ENCODE measurements at regions not wholly inside any gene's neighbourhood (a gene's known extent, or its start where the extent isn't known, plus 50 kb on each side); places are given as distances from the start of the nearest gene placed in this dataset.

GRCh38 chr3:74119221-74119620 lies 494.5 kb upstream of the PDZRN3 start:
- Histone ChIP-seq H3K36me3 (ENCODE audit: insufficient read depth, low read length) (no peaks in the 10 kb centered on the region), H3K4me1 (ENCODE audit: insufficient read depth, low read length) (peaks cover 12% of the 10 kb centered on the region), H3K9me3 (ENCODE audit: low read length) (no peaks in the 10 kb centered on the region), H3K4me3 (ENCODE audit: low read length) (no peak overlapping the region), H3K27me3 (ENCODE audit: insufficient read depth, low read length) (no peaks in the 10 kb centered on the region), H2AFZ (ENCODE audit: low read depth, low read length) (no peak overlapping the region)

GRCh38 chr3:74115906-74116305 lies 491.2 kb upstream of the PDZRN3 start:
- no peaks in the 10 kb centered on the region for H3K27me3 ChIP-seq (ENCODE audit: insufficient read depth, low read length)
- H3K36me3 ChIP-seq (ENCODE audit: insufficient read depth, low read length): no peaks in the 10 kb centered on the region
- no peaks in the 10 kb centered on the region for H3K9me3 ChIP-seq (ENCODE audit: low read length)
- no peak overlapping the region for H2AFZ ChIP-seq (ENCODE audit: low read depth, low read length)
- H3K4me1 ChIP-seq (ENCODE audit: insufficient read depth, low read length): peaks cover 12% of the 10 kb centered on the region
- no peak overlapping the region for H3K4me3 ChIP-seq (ENCODE audit: low read length)

- no peaks in the 10 kb centered on the region for H3K36me3 ChIP-seq (ENCODE audit: insufficient read depth, low read length)
- no peaks in the 10 kb centered on the region for H3K4me1 ChIP-seq (ENCODE audit: insufficient read depth, low read length)
- no peaks in the 10 kb centered on the region for H3K9me3 ChIP-seq (ENCODE audit: low read length)
- no peak overlapping the region for H2AFZ ChIP-seq (ENCODE audit: low read depth, low read length)
- H3K4me3 ChIP-seq (ENCODE audit: low read length): no peak overlapping the region
- H3K27me3 ChIP-seq (ENCODE audit: insufficient read depth, low read length): no peaks in the 10 kb centered on the region
These were observed 482.7 kb upstream of the PDZRN3 start for GRCh38 chr3:74107451-74107850.

GRCh38 chr3:74106925-74107324 lies 482.2 kb upstream of the PDZRN3 start:
- Histone ChIP-seq H3K27me3 (ENCODE audit: insufficient read depth, low read length) (no peaks in the 10 kb centered on the region), H3K4me3 (ENCODE audit: low read length) (no peak overlapping the region), H3K9me3 (ENCODE audit: low read length) (no peaks in the 10 kb centered on the region), H3K36me3 (ENCODE audit: insufficient read depth, low read length) (no peaks in the 10 kb centered on the region), H2AFZ (ENCODE audit: low read depth, low read length) (no peak overlapping the region), H3K4me1 (ENCODE audit: insufficient read depth, low read length) (no peaks in the 10 kb centered on the region)

DNA sequence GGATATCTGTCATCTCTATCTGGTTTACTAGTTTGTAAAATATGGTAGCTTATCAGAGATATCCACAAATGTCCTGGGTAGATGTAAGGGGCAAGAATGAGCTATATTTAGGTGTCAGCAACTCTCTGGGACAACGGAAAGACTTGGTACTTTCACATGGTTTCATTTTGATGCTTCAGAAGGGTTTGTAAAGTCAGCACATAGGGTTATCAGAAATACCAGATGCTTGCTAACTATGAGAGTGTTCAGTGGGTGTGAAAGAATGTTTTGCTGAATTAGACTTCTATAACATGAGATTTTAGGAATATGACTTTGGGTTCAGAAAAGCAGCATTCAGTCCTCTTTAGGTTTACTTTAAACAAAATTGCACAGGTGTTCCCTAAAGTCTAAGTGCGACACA lies 466.5 kb upstream of the PDZRN3 start:
- H2AFZ ChIP-seq (ENCODE audit: low read depth, low read length): no peak overlapping the region
- H3K4me1 ChIP-seq (ENCODE audit: insufficient read depth, low read length): no peaks in the 10 kb centered on the region
- no peak overlapping the region for H3K4me3 ChIP-seq (ENCODE audit: low read length)
- no peaks in the 10 kb centered on the region for H3K36me3 ChIP-seq (ENCODE audit: insufficient read depth, low read length)
- H3K27me3 ChIP-seq (ENCODE audit: insufficient read depth, low read length): no peaks in the 10 kb centered on the region
- H3K9me3 ChIP-seq (ENCODE audit: low read length): no peaks in the 10 kb centered on the region

GRCh38 chr3:74089814-74090213 lies 465.1 kb upstream of the PDZRN3 start:
- H3K9me3 ChIP-seq (ENCODE audit: low read length): no peaks in the 10 kb centered on the region
- no peak overlapping the region for H3K4me3 ChIP-seq (ENCODE audit: low read length)
- no peak overlapping the region for H2AFZ ChIP-seq (ENCODE audit: low read depth, low read length)
- H3K27me3 ChIP-seq (ENCODE audit: insufficient read depth, low read length): no peaks in the 10 kb centered on the region
- no peaks in the 10 kb centered on the region for H3K36me3 ChIP-seq (ENCODE audit: insufficient read depth, low read length)
- H3K4me1 ChIP-seq (ENCODE audit: insufficient read depth, low read length): no peaks in the 10 kb centered on the region

DNA sequence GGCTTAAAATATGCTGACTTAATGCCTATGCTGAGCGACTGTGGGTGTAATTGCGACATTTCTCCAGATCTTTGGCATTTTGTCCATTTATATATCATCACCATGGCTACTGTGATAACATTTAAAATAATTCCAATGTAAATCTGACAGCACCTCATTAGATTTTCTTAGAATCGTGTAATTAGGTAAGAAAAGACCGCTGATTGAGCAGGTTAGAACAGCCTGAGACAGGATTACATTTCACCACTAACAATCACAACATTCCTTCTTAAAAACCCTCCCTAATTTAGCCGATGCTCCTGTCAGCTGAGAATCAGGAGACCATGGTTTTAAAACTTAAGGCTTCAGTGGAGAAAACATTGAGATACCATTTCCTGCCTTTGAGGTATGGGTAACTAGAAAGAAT lies 455.3 kb upstream of the PDZRN3 start:
- peaks cover 11% of the 10 kb centered on the region for H3K4me1 ChIP-seq (ENCODE audit: insufficient read depth, low read length)
- H2AFZ ChIP-seq (ENCODE audit: low read depth, low read length): no peak overlapping the region
- no peaks in the 10 kb centered on the region for H3K9me3 ChIP-seq (ENCODE audit: low read length)
- no peak overlapping the region for H3K4me3 ChIP-seq (ENCODE audit: low read length)
- H3K36me3 ChIP-seq (ENCODE audit: insufficient read depth, low read length): no peaks in the 10 kb centered on the region
- H3K27me3 ChIP-seq (ENCODE audit: insufficient read depth, low read length): no peaks in the 10 kb centered on the region

DNA sequence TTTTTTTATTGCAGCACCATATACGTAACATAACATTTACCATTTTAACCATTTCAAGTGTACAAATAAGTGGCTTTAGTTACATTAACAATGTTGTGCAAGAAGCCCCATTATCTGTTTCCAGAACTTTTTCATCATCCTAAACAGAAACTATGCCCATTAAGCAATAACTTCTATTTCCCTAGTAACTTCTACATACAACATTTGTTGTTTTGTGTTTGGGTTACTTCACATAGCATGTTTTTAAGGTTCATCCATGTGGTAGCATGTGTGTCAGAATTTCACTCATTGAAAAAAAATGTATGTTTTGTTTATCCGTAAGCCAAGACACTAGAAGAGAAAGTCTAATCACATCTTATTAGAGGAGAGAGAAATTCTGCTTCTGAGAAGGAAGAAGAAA lies 450.5 kb upstream of the PDZRN3 start:
- H3K4me3 ChIP-seq (ENCODE audit: low read length): no peak overlapping the region
- H2AFZ ChIP-seq (ENCODE audit: low read depth, low read length): no peak overlapping the region
- H3K36me3 ChIP-seq (ENCODE audit: insufficient read depth, low read length): no peaks in the 10 kb centered on the region
- H3K27me3 ChIP-seq (ENCODE audit: insufficient read depth, low read length): no peaks in the 10 kb centered on the region
- no peaks in the 10 kb centered on the region for H3K9me3 ChIP-seq (ENCODE audit: low read length)
- peaks cover 6% of the 10 kb centered on the region for H3K4me1 ChIP-seq (ENCODE audit: insufficient read depth, low read length)

DNA sequence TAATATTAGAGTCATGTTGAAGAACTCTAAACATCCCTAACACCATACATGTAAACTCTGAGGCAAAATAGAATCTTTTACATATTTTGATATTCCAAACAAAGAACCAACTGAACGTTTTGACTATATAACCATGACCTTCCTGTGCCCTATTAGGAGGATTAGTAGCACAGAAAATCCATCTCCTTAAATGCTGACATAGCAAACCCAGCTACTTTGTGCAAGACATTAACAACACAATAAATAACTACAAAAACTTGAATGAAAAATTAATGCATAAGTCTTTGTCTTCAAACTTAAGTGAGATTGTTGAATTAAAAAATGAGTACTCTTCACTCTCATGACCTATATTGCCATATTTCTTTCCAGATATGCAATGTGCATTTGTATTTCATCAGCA lies 450.0 kb upstream of the PDZRN3 start:
- no peak overlapping the region for H3K4me3 ChIP-seq (ENCODE audit: low read length)
- H3K36me3 ChIP-seq (ENCODE audit: insufficient read depth, low read length): no peaks in the 10 kb centered on the region
- no peak overlapping the region for H2AFZ ChIP-seq (ENCODE audit: low read depth, low read length)
- H3K4me1 ChIP-seq (ENCODE audit: insufficient read depth, low read length): peaks cover under 1% of the 10 kb centered on the region
- H3K27me3 ChIP-seq (ENCODE audit: insufficient read depth, low read length): no peaks in the 10 kb centered on the region
- H3K9me3 ChIP-seq (ENCODE audit: low read length): no peaks in the 10 kb centered on the region

DNA sequence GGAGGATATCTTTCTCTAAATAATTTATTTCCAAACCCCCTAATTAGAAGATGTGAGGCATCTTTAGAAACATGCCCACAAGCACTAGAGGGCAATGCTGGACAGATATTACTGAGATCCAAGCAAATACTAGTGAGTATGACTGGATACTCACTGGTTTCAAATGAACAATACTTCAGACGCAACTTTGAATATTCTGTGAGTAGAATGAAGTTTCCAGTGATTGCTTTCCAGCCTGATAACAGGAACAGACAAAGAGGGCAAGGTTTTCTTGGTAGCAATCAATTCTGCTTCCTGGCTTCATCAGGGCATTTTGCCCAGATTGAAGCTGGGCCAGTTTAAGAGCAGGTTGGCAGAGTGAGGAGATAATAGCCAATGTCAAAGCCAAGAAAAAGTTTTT lies 442.6 kb upstream of the PDZRN3 start:
- Histone ChIP-seq H3K4me1 (ENCODE audit: insufficient read depth, low read length) (peaks cover 11% of the 10 kb centered on the region), H3K36me3 (ENCODE audit: insufficient read depth, low read length) (no peaks in the 10 kb centered on the region), H2AFZ (ENCODE audit: low read depth, low read length) (no peak overlapping the region), H3K27me3 (ENCODE audit: insufficient read depth, low read length) (no peaks in the 10 kb centered on the region), H3K4me3 (ENCODE audit: low read length) (no peak overlapping the region), H3K9me3 (ENCODE audit: low read length) (no peaks in the 10 kb centered on the region)

GRCh38 chr3:74066456-74066855 lies 441.7 kb upstream of the PDZRN3 start:
- Histone ChIP-seq H3K9me3 (ENCODE audit: low read length) (no peaks in the 10 kb centered on the region), H3K36me3 (ENCODE audit: insufficient read depth, low read length) (no peaks in the 10 kb centered on the region), H3K4me1 (ENCODE audit: insufficient read depth, low read length) (peaks cover 11% of the 10 kb centered on the region), H3K27me3 (ENCODE audit: insufficient read depth, low read length) (no peaks in the 10 kb centered on the region), H3K4me3 (ENCODE audit: low read length) (no peak overlapping the region), H2AFZ (ENCODE audit: low read depth, low read length) (no peak overlapping the region)

- no peaks in the 10 kb centered on the region for H3K4me1 ChIP-seq (ENCODE audit: insufficient read depth, low read length)
- no peak overlapping the region for H3K4me3 ChIP-seq (ENCODE audit: low read length)
These were observed 435.3 kb upstream of the PDZRN3 start for GRCh38 chr3:74059923-74060600.

DNA sequence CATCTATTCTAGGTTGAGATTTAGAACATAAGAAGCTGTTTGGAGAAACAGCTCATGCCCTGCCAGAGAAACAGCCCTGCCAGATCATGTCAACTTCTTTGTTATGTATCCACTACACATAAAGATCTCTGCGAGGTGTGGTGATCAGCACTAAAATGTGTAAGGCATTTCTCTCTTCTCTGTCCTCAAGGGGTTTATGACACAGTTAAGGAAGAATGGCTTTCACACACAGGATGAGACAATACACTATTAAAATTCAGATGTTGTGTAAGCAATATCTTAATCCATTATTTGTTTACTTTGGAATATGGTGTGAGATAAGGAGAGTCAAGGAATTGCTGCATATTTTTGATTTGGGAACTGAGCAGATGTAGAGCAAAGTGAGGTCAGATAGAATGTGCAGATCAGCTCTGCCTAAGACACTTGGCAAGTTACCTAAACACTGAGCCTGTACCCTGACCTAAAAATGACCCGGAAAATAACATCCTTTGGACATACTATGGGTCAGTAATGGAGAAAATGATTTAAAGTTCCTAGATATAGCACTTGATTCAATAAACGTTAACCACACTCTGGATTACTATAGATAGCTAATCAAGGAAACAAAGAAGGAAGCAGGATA lies 434.7 kb upstream of the PDZRN3 start:
- Histone ChIP-seq H3K27me3 (ENCODE audit: insufficient read depth, low read length) (no peaks in the 10 kb centered on the region), H2AFZ (ENCODE audit: low read depth, low read length) (no peak overlapping the region), H3K36me3 (ENCODE audit: insufficient read depth, low read length) (no peaks in the 10 kb centered on the region), H3K9me3 (ENCODE audit: low read length) (no peaks in the 10 kb centered on the region), H3K4me3 (ENCODE audit: low read length) (no peak overlapping the region), H3K4me1 (ENCODE audit: insufficient read depth, low read length) (peaks cover 2% of the 10 kb centered on the region)

More at GRCh38 chr3:74059923-74060600, 435.3 kb upstream of the PDZRN3 start:
- Histone ChIP-seq H2AFZ (ENCODE audit: low read depth, low read length) (no peak overlapping the region), H3K36me3 (ENCODE audit: insufficient read depth, low read length) (no peaks in the 10 kb centered on the region), H3K27me3 (ENCODE audit: insufficient read depth, low read length) (no peaks in the 10 kb centered on the region), H3K9me3 (ENCODE audit: low read length) (no peaks in the 10 kb centered on the region)

- Histone ChIP-seq H3K4me3 (ENCODE audit: low read length) (no peak overlapping the region), H3K27me3 (ENCODE audit: insufficient read depth, low read length) (no peaks in the 10 kb centered on the region), H3K9me3 (ENCODE audit: low read length) (no peaks in the 10 kb centered on the region), H2AFZ (ENCODE audit: low read depth, low read length) (no peak overlapping the region), H3K36me3 (ENCODE audit: insufficient read depth, low read length) (no peaks in the 10 kb centered on the region), H3K4me1 (ENCODE audit: insufficient read depth, low read length) (peaks cover 6% of the 10 kb centered on the region)
These were observed 432.4 kb upstream of the PDZRN3 start for GRCh38 chr3:74057169-74057568.

All from neuron (in vitro differentiated cells).